Transverse colon (tissue), 4 donors: ENCODE measurements at regions not wholly inside any gene's neighbourhood (a gene's known extent, or its start where the extent isn't known, plus 50 kb on each side); places are given as distances from the start of the nearest gene placed in this dataset.

Experiments used
- DNase-seq: peaks from one replicate; pipeline ENCODE4 v3.0.0-alpha.2; 2019
- H3K27ac ChIP-seq, 4 donors: fragments of 200-600 bp; sonication (generic); 2 replicates each; pipeline ENCODE4 v1.5.1; 2016 to 2018; ENCODE audit warnings: inconsistent platforms in 4 of 4
- H3K27me3 ChIP-seq: fragments of 200-600 bp; sonication (generic); 2 replicates; pipeline ENCODE4 v1.5.1; 2017; ENCODE audit warnings: inconsistent platforms
- H3K36me3 ChIP-seq, 4 donors: fragments of 200-600 bp; sonication (generic); 2 replicates each; pipeline ENCODE4 v1.5.1; 2017 to 2019; ENCODE audit warnings: inconsistent platforms in 4 of 4
- H3K4me1 ChIP-seq, 4 donors: fragments of 200-600 bp; sonication (generic); 2 replicates each; pipeline ENCODE4 v1.5.1; 2017 to 2020; ENCODE audit warnings: inconsistent platforms in 4 of 4
- H3K4me3 ChIP-seq, 4 donors: fragments of 200-600 bp; sonication (generic); 1 replicate in 1 of 4; 2 replicates in 3 of 4; pipeline versions ENCODE4 v1.5.1 to v1.6.1; 2017 to 2019; ENCODE audit warnings: inconsistent platforms in 4 of 4
- H3K9me3 ChIP-seq, 2 donors: fragments of 200-600 bp; sonication (generic); 2 replicates each; pipeline ENCODE4 v1.5.1; 2017 to 2019; ENCODE audit warnings: inconsistent platforms in 2 of 2
- CTCF ChIP-seq, 5 experiments: fragments of 200-600 bp in 3 of 5; fragments of 450-650 bp in 2 of 5; sonication (generic) in 3 of 5; IDR thresholded peaks; 1 replicate in 2 of 5; 2 replicates in 3 of 5; pipeline ENCODE4 v1.5.1; 2016 to 2017; ENCODE audit warnings: antibody characterized with exemption in 5 of 5, inconsistent platforms in 3 of 5, mild to moderate bottlenecking in 2 of 5, moderate library complexity in 1 of 5
- EP300 ChIP-seq: sonication (generic); formaldehyde crosslinking; IDR thresholded peaks from one replicate; pipeline ENCODE4 v1.6.1; 2017; ENCODE audit warnings: antibody characterized with exemption, low read depth
- POLR2A ChIP-seq: fragments of 450-650 bp; IDR thresholded peaks from one replicate; pipeline ENCODE4 v1.6.1; 2016; ENCODE audit warnings: antibody characterized with exemption, mild to moderate bottlenecking, moderate library complexity
- POLR2AphosphoS5 ChIP-seq, 3 donors: sonication (generic); formaldehyde crosslinking; IDR thresholded peaks; one replicate each; pipeline ENCODE4 v1.6.1; 2016; ENCODE audit warnings: antibody characterized with exemption in 3 of 3
- WGBS, 2 donors: methylation state at CpG; one replicate each; pipeline ENCODE4 v1.1.5; 2018; ENCODE audit warnings: low coverage in 1 of 2; 5-methylcytosine and 5-hydroxymethylcytosine counted together
- in situ Hi-C, 4 donors: fragments of 200-750 bp; cut with MboI; loops; one replicate each; pipeline versions ENCODE4 v1.15.0 to v1.15.1; 2017; ENCODE audit warnings: low sequenced_read_pairs in 3 of 4, low pct_ligation_motif_present in 1 of 4, low pct_unique_long_range_greater_than_20kb in 1 of 4
- intact Hi-C: fragments of 100-400 bp; cut with DNase I; formaldehyde crosslinking; loops from one replicate; pipeline ENCODE4 v1.15.1; 2023; ENCODE audit warnings: low total_unique reads

GRCh38 chr4:180489787-180490186 is 1753.4 kb upstream of the TENM3 start:
- H3K27ac ChIP-seq = no peak overlapping the region
- H3K9me3 ChIP-seq = no peaks in the 10 kb centered on the region
- no peak for DNase-seq
- no peaks in the 10 kb centered on the region for H3K36me3 ChIP-seq
- H3K4me1 ChIP-seq = no peaks in the 10 kb centered on the region
- in situ Hi-C loops = no loop called here
- TF ChIP-seq EP300 (no peak), CTCF (IDR thresholded peaks at IDR 0.05) (no peak), POLR2AphosphoS5 (IDR thresholded peaks at IDR 0.05) (no peak), POLR2A (no peak)
- H3K4me3 ChIP-seq = no peak overlapping the region
- intact Hi-C loops = no loop called here
- H3K27me3 ChIP-seq = no peaks in the 10 kb centered on the region

- 74 to 79% methylated on average over 2 of the region's 2 CpGs for WGBS, 2 donors
- Histone ChIP-seq H3K36me3 (no peaks in the 10 kb centered on the region), H3K27ac (no peak overlapping the region), H3K4me3 (no peak overlapping the region), H3K4me1 (no peaks in the 10 kb centered on the region), H3K9me3 (no peaks in the 10 kb centered on the region), H3K27me3 (no peaks in the 10 kb centered on the region)
- intact Hi-C loops = no loop called here
- DNase-seq = no peak
- TF ChIP-seq CTCF (IDR thresholded peaks at IDR 0.05) (no peak), POLR2AphosphoS5 (IDR thresholded peaks at IDR 0.05) (no peak)
- in situ Hi-C loops = no loop called here
These were observed 1752.0 kb upstream of the TENM3 start for GRCh38 chr4:180491210-180491609.

GRCh38 chr4:180493299-180493698 is 1749.9 kb upstream of the TENM3 start:
- Histone ChIP-seq H3K27me3 (no peaks in the 10 kb centered on the region), H3K27ac (no peak overlapping the region), H3K4me1 (no peaks in the 10 kb centered on the region), H3K9me3 (no peaks in the 10 kb centered on the region), H3K36me3 (no peaks in the 10 kb centered on the region), H3K4me3 (no peak overlapping the region)
- in situ Hi-C loops (no loop called here), intact Hi-C loops (no loop called here)
- TF ChIP-seq EP300 (no peak), POLR2A (no peak), CTCF (IDR thresholded peaks at IDR 0.05) (no peak), POLR2AphosphoS5 (IDR thresholded peaks at IDR 0.05) (no peak)
- no peak for DNase-seq
- 69 to 70% methylated on average over 3 of the region's 3 CpGs for WGBS, 2 donors

- no peak overlapping the region for H3K4me3 ChIP-seq
- 58 to 72% methylated on average over 3 of the region's 3 CpGs for WGBS, 2 donors
These were observed 1743.0 kb upstream of the TENM3 start for GRCh38 chr4:180500154-180500553.

More at GRCh38 chr4:180500154-180500553, 1743.0 kb upstream of the TENM3 start:
- Histone ChIP-seq H3K36me3 (no peaks in the 10 kb centered on the region), H3K4me1 (no peaks in the 10 kb centered on the region), H3K27ac (no peak overlapping the region), H3K9me3 (no peaks in the 10 kb centered on the region), H3K27me3 (no peaks in the 10 kb centered on the region)
- intact Hi-C loops (no loop called here), in situ Hi-C loops (no loop called here)
- DNase-seq = no peak
- TF ChIP-seq CTCF (IDR thresholded peaks at IDR 0.05) (no peak), EP300 (no peak), POLR2A (no peak), POLR2AphosphoS5 (IDR thresholded peaks at IDR 0.05) (no peak)
